ENCODE measurements at regions not wholly inside any gene's neighbourhood (a gene's known extent, or its start where the extent isn't known, plus 50 kb on each side); places are given as distances from the start of the nearest gene placed in this dataset.

DNA sequence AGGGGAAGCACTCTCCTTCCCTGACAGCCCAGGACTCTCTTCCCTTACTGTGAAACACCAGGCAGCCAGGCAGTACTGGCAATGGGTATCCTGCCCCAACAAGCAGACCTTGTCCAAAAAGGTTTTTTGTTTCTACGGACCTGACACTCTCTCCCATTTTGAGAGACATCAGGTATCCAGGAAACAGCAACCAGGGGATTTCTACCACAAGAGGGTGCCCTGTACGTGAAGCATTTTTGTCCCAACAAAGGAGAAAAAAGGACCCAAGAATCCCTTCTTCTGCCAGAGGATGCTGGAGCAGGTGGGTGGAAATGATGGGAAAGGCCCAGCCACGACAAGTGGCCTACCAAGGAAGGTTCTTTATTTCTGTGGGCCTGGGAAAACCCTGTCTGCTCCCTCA lies 65.7 kb upstream of the FGF13 start:
- ATAC-seq (ENCODE audit: low read depth): no peak
- no peaks in the 10 kb centered on the region for H3K9me3 ChIP-seq (ENCODE audit: severe bottlenecking)
- no peak overlapping the region for H3K4me3 ChIP-seq (ENCODE audit: severe bottlenecking)
- no peak for DNase-seq (ENCODE audit: low spot score)
- no peaks in the 10 kb centered on the region for H3K27me3 ChIP-seq (ENCODE audit: insufficient read depth, poor library complexity, severe bottlenecking)
- no peaks in the 10 kb centered on the region for H3K36me3 ChIP-seq (ENCODE audit: low read depth)
- TF ChIP-seq, protein P1, sequence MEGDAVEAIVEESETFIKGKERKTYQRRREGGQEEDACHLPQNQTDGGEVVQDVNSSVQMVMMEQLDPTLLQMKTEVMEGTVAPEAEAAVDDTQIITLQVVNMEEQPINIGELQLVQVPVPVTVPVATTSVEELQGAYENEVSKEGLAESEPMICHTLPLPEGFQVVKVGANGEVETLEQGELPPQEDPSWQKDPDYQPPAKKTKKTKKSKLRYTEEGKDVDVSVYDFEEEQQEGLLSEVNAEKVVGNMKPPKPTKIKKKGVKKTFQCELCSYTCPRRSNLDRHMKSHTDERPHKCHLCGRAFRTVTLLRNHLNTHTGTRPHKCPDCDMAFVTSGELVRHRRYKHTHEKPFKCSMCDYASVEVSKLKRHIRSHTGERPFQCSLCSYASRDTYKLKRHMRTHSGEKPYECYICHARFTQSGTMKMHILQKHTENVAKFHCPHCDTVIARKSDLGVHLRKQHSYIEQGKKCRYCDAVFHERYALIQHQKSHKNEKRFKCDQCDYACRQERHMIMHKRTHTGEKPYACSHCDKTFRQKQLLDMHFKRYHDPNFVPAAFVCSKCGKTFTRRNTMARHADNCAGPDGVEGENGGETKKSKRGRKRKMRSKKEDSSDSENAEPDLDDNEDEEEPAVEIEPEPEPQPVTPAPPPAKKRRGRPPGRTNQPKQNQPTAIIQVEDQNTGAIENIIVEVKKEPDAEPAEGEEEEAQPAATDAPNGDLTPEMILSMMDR (IDR thresholded peaks at IDR 0.05; ENCODE audit: poor library complexity, severe bottlenecking): peak; percentile 21
- H3K27ac ChIP-seq (ENCODE audit: poor library complexity, severe bottlenecking): no peak overlapping the region
- no peaks in the 10 kb centered on the region for H3K4me1 ChIP-seq (ENCODE audit: insufficient read depth, poor library complexity, severe bottlenecking)

DNA sequence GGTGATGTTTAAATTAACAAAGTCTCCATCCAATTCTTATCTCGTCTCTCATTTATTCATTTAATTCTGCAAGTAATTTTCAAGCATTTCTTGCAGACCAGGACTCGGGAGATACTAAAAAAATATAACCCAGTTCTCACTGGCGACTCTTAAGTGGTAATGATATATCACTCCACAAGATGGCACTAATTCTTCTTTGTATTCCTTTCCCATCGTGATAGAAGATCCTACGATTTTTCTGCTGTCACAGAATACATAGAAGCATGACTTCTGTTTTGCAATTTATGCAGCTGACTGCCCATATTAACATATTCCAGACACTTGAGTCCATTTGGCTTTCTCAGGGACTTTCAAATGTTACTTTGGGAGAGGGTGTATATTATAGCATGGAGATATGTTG lies 64.0 kb upstream of the FGF13 start:
- Histone ChIP-seq H3K4me1 (ENCODE audit: insufficient read depth, poor library complexity, severe bottlenecking) (no peaks in the 10 kb centered on the region), H3K9me3 (ENCODE audit: severe bottlenecking) (no peaks in the 10 kb centered on the region), H3K36me3 (ENCODE audit: low read depth) (no peaks in the 10 kb centered on the region), H3K27ac (ENCODE audit: poor library complexity, severe bottlenecking) (no peak overlapping the region), H3K4me3 (ENCODE audit: severe bottlenecking) (no peak overlapping the region), H3K27me3 (ENCODE audit: insufficient read depth, poor library complexity, severe bottlenecking) (no peaks in the 10 kb centered on the region)
- TF ChIP-seq, protein P1 (IDR thresholded peaks at IDR 0.05; ENCODE audit: poor library complexity, severe bottlenecking): peak; percentile 44
- DNase-seq (ENCODE audit: low spot score): no peak
- ATAC-seq (ENCODE audit: low read depth): peak; percentile 31; the same call in 1 of the 3 replicates

DNA sequence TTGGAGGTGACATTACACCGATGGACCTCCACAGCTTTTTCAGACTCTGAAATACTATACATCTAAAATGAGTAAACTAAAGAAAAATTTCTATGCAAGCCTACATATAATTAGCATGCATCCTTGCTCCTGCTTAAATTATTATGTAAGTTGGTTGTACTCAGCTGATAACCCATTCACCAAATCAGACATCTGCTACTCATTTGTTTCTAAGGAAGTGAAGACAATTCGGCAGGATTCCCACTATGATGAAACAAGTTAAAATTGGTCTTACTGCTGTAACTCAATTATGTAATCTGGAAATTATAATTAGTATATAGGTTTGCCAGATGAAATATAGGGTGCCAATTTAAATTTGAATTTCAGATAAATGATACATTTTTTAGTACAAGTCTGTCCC lies 59.5 kb upstream of the FGF13 start:
- no peak overlapping the region for H3K27ac ChIP-seq (ENCODE audit: poor library complexity, severe bottlenecking)
- H3K27me3 ChIP-seq (ENCODE audit: insufficient read depth, poor library complexity, severe bottlenecking): no peaks in the 10 kb centered on the region

DNA sequence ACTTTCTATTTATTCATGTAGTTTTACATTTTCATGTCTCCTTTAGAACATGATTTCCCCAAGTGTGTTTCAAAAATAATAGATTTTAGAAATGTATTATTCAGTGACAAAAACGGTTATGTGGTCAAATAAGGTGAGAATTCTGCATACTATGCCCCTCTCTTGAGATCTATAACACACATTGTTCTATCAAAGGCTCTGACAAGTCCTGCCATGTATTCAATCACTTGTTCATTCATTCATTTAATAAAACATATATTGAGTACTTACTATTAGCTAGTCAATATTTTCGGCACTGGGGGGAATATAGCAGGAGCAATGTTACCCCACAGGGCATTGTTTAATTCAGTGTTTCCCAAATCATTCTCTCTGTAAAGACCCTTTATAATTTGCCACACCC lies 58.4 kb upstream of the FGF13 start:
- H3K27me3 ChIP-seq (ENCODE audit: insufficient read depth, poor library complexity, severe bottlenecking): no peaks in the 10 kb centered on the region
- DNase-seq (ENCODE audit: low spot score): no peak
- no peaks in the 10 kb centered on the region for H3K9me3 ChIP-seq (ENCODE audit: severe bottlenecking)
- ATAC-seq (ENCODE audit: low read depth): no peak
- no peaks in the 10 kb centered on the region for H3K36me3 ChIP-seq (ENCODE audit: low read depth)
- H3K27ac ChIP-seq (ENCODE audit: poor library complexity, severe bottlenecking): no peak overlapping the region
- TF ChIP-seq, protein P1 (IDR thresholded peaks at IDR 0.05; ENCODE audit: poor library complexity, severe bottlenecking): no peak
- no peak overlapping the region for H3K4me3 ChIP-seq (ENCODE audit: severe bottlenecking)
- no peaks in the 10 kb centered on the region for H3K4me1 ChIP-seq (ENCODE audit: insufficient read depth, poor library complexity, severe bottlenecking)

More for the DNA sequence above, 59.5 kb upstream of the FGF13 start:
- DNase-seq (ENCODE audit: low spot score) (no peak), ATAC-seq (ENCODE audit: low read depth) (no peak)
- Histone ChIP-seq H3K4me1 (ENCODE audit: insufficient read depth, poor library complexity, severe bottlenecking) (no peaks in the 10 kb centered on the region), H3K36me3 (ENCODE audit: low read depth) (no peaks in the 10 kb centered on the region), H3K4me3 (ENCODE audit: severe bottlenecking) (no peak overlapping the region), H3K9me3 (ENCODE audit: severe bottlenecking) (no peaks in the 10 kb centered on the region)
- TF ChIP-seq, protein P1 (IDR thresholded peaks at IDR 0.05; ENCODE audit: poor library complexity, severe bottlenecking): no peak

DNA sequence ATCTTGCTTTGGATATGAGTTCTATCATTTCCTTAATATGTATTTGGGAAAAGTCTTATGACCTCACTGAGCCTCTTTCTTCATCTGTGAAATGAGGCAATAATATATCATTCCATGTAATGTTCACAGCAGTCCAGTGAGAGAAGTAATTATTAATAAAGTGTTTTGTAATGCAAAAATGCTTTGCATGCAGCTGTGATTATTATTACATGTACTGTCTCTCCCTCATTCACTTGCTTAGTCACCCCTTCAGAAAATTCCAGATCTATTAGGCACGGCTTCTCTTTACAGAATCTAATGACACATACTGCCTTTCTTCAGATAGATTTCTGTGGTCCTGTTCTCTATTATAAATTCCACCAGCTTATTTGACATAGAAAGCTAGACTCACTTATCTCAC lies 53.5 kb upstream of the FGF13 start:
- H3K36me3 ChIP-seq (ENCODE audit: low read depth): no peaks in the 10 kb centered on the region
- H3K9me3 ChIP-seq (ENCODE audit: severe bottlenecking): no peaks in the 10 kb centered on the region
- no peak overlapping the region for H3K27ac ChIP-seq (ENCODE audit: poor library complexity, severe bottlenecking)
- no peaks in the 10 kb centered on the region for H3K4me1 ChIP-seq (ENCODE audit: insufficient read depth, poor library complexity, severe bottlenecking)
- H3K27me3 ChIP-seq (ENCODE audit: insufficient read depth, poor library complexity, severe bottlenecking): no peaks in the 10 kb centered on the region
- TF ChIP-seq, protein P1 (IDR thresholded peaks at IDR 0.05; ENCODE audit: poor library complexity, severe bottlenecking): no peak
- ATAC-seq (ENCODE audit: low read depth) (peak; percentile 25; the same call in 1 of the 3 replicates), DNase-seq (ENCODE audit: low spot score) (no peak)
- H3K4me3 ChIP-seq (ENCODE audit: severe bottlenecking): no peak overlapping the region

Measured in RWPE2 (cell line).